ENCODE measurements at regions not wholly inside any gene's neighbourhood (a gene's known extent, or its start where the extent isn't known, plus 50 kb on each side); places are given as distances from the start of the nearest gene placed in this dataset.
"Not testable (repeated sequence)": the region's sequence is repeated elsewhere in the genome, so short reads cannot be mapped to it uniquely, and the experiment has no call there.

GRCh38 chr4:10388146-10388545 lies 69.1 kb downstream of the ZNF518B start:
- not testable (repeated sequence) for H3K4me3 ChIP-seq, H3K9me3 ChIP-seq, ATAC-seq, H3K36me3 ChIP-seq, H3K27me3 ChIP-seq, H3K27ac ChIP-seq, H3K4me1 ChIP-seq, DNase-seq
- intact Hi-C loops (cut with DNase I): loop anchor here in 1 of 2 donors (10.0 kb wide), 1 partner anchor 223 kb away; no protein-coding TSS in a partner anchor
- 38% methylated on average over 3 of the region's 3 CpGs for WGBS (ENCODE audit: insufficient coverage, low coverage, low lambda C conversion rate, missing lambda C conversion rate)

- 47% methylated on average over 3 of the region's 3 CpGs for WGBS (ENCODE audit: insufficient coverage, low coverage, low lambda C conversion rate, missing lambda C conversion rate)
- ATAC-seq (no peak), DNase-seq (no peak)
- no peak for TF ChIP-seq CTCF (IDR thresholded peaks at IDR 0.05)
- no peak for TF ChIP-seq POLR2A (IDR thresholded peaks at IDR 0.05)
- H3K36me3 ChIP-seq: no peaks in the 10 kb centered on the region
- H3K27me3 ChIP-seq: no peaks in the 10 kb centered on the region
- H3K4me3 ChIP-seq: no peak overlapping the region
- no peaks in the 10 kb centered on the region for H3K9me3 ChIP-seq
- no peak overlapping the region for H3K27ac ChIP-seq
- intact Hi-C loops (cut with DNase I): loop anchor here in 1 of 2 donors (10.0 kb wide), 1 partner anchor 221 kb away; no protein-coding TSS in a partner anchor
- H3K4me1 ChIP-seq: no peaks in the 10 kb centered on the region
Measured at GRCh38 chr4:10385994-10386394, 71.2 kb downstream of the ZNF518B start.

- DNase-seq: no peak
- Histone ChIP-seq H3K27ac (no peak overlapping the region), H3K9me3 (no peaks in the 10 kb centered on the region), H3K4me3 (no peak overlapping the region), H3K27me3 (no peaks in the 10 kb centered on the region), H3K4me1 (no peaks in the 10 kb centered on the region), H3K36me3 (no peaks in the 10 kb centered on the region)
- no peak for TF ChIP-seq POLR2A (IDR thresholded peaks at IDR 0.05)
- TF ChIP-seq CTCF (IDR thresholded peaks at IDR 0.05): no peak
- ATAC-seq: no peak
- WGBS (ENCODE audit: insufficient coverage, low coverage, low lambda C conversion rate, missing lambda C conversion rate): 63% methylated on average over 1 of the region's 1 CpG
- intact Hi-C loops (cut with DNase I): loop anchor here in 1 of 2 donors (10.0 kb wide), 1 partner anchor 220 kb away; no protein-coding TSS in a partner anchor
Measured at GRCh38 chr4:10384974-10385373, 72.3 kb downstream of the ZNF518B start.

GRCh38 chr4:10383417-10383816 lies 73.8 kb downstream of the ZNF518B start:
- ATAC-seq: no peak
- no peak for DNase-seq
- no peak overlapping the region for H3K4me3 ChIP-seq
- no peaks in the 10 kb centered on the region for H3K36me3 ChIP-seq
- H3K4me1 ChIP-seq: no peaks in the 10 kb centered on the region
- 51% methylated on average over 3 of the region's 3 CpGs for WGBS (ENCODE audit: insufficient coverage, low coverage, low lambda C conversion rate, missing lambda C conversion rate)
- no peak for TF ChIP-seq POLR2A (IDR thresholded peaks at IDR 0.05)
- TF ChIP-seq CTCF (IDR thresholded peaks at IDR 0.05): no peak
- no peaks in the 10 kb centered on the region for H3K27me3 ChIP-seq
- intact Hi-C loops (cut with DNase I): loop anchor here in 1 of 2 donors (10.0 kb wide), 1 partner anchor 219 kb away; no protein-coding TSS in a partner anchor
- H3K27ac ChIP-seq: no peak overlapping the region
- no peaks in the 10 kb centered on the region for H3K9me3 ChIP-seq

GRCh38 chr4:10382171-10382570 lies 75.1 kb downstream of the ZNF518B start:
- DNase-seq, ATAC-seq, H3K9me3 ChIP-seq, H3K4me1 ChIP-seq, H3K36me3 ChIP-seq, H3K27ac ChIP-seq, H3K27me3 ChIP-seq, H3K4me3 ChIP-seq: not testable (repeated sequence)
- WGBS (ENCODE audit: insufficient coverage, low coverage, low lambda C conversion rate, missing lambda C conversion rate): 90% methylated on average over 1 of the region's 1 CpG
- intact Hi-C loops (cut with DNase I): loop anchor here in 1 of 2 donors (10.0 kb wide), 1 partner anchor 217 kb away; no protein-coding TSS in a partner anchor
